ENCODE measurements at regions not wholly inside any gene's neighbourhood (a gene's known extent, or its start where the extent isn't known, plus 50 kb on each side); places are given as distances from the start of the nearest gene placed in this dataset.
A peak's percentile ranks its signal among the peaks of the same experiment; 100 is the strongest.

- DNase-seq (ENCODE audit: low spot score), result no peak
These were observed 50.5 kb downstream of the PALM2AKAP2 start for GRCh38 chr9:109830545-109830944.

GRCh38 chr9:109831998-109832658, 52.1 kb downstream of the PALM2AKAP2 start:
- DNase-seq (ENCODE audit: low spot score), result no peak

- DNase-seq (ENCODE audit: low spot score), result no peak
These were observed 54.9 kb downstream of the PALM2AKAP2 start for GRCh38 chr9:109834855-109835254.

- DNase-seq (ENCODE audit: low spot score), result peak; percentile 20
These were observed 63.6 kb downstream of the PALM2AKAP2 start for GRCh38 chr9:109843641-109844040.

- no peak for DNase-seq (ENCODE audit: low spot score)
These were observed 65.2 kb downstream of the PALM2AKAP2 start for GRCh38 chr9:109845226-109845625.

- DNase-seq (ENCODE audit: low spot score), result no peak
These were observed 66.8 kb downstream of the PALM2AKAP2 start for GRCh38 chr9:109846776-109847175.

- DNase-seq (ENCODE audit: low spot score), result no peak
These were observed 72.6 kb downstream of the PALM2AKAP2 start for GRCh38 chr9:109852556-109852955.

- no peak for DNase-seq (ENCODE audit: low spot score)
These were observed 75.5 kb downstream of the PALM2AKAP2 start for GRCh38 chr9:109855540-109855939.

- peak; percentile 50 for DNase-seq (ENCODE audit: low spot score)
These were observed 76.8 kb downstream of the PALM2AKAP2 start for GRCh38 chr9:109856785-109857184.

GRCh38 chr9:109857336-109857735, 77.3 kb downstream of the PALM2AKAP2 start:
- peak; percentile 22 for DNase-seq (ENCODE audit: low spot score)

- no peak for DNase-seq (ENCODE audit: low spot score)
These were observed 79.4 kb downstream of the PALM2AKAP2 start for GRCh38 chr9:109859447-109859846.

- DNase-seq (ENCODE audit: low spot score), result no peak
These were observed 80.5 kb downstream of the PALM2AKAP2 start for GRCh38 chr9:109860521-109860920.

- peak; percentile 79 for DNase-seq (ENCODE audit: low spot score)
These were observed 81.5 kb downstream of the PALM2AKAP2 start for GRCh38 chr9:109861499-109861898.

GRCh38 chr9:109861918-109862317, 81.9 kb downstream of the PALM2AKAP2 start:
- DNase-seq (ENCODE audit: low spot score), result no peak

- DNase-seq (ENCODE audit: low spot score), result no peak
These were observed 82.5 kb downstream of the PALM2AKAP2 start for GRCh38 chr9:109862452-109862851.

GRCh38 chr9:109863961-109864360, 84.0 kb downstream of the PALM2AKAP2 start:
- no peak for DNase-seq (ENCODE audit: low spot score)

- no peak for DNase-seq (ENCODE audit: low spot score)
These were observed 85.5 kb downstream of the PALM2AKAP2 start for GRCh38 chr9:109865521-109865920.

- peak; percentile 31 for DNase-seq (ENCODE audit: low spot score)
These were observed 88.2 kb downstream of the PALM2AKAP2 start for GRCh38 chr9:109868207-109868606.

- no peak for DNase-seq (ENCODE audit: low spot score)
These were observed 88.7 kb downstream of the PALM2AKAP2 start for GRCh38 chr9:109868722-109869121.

GRCh38 chr9:109870365-109870764, 90.4 kb downstream of the PALM2AKAP2 start:
- no peak for DNase-seq (ENCODE audit: low spot score)

GRCh38 chr9:109872901-109873300, 92.9 kb downstream of the PALM2AKAP2 start:
- no peak for DNase-seq (ENCODE audit: low spot score)

- no peak for DNase-seq (ENCODE audit: low spot score)
These were observed 95.6 kb downstream of the PALM2AKAP2 start for GRCh38 chr9:109875495-109876129.

GRCh38 chr9:109880276-109881169, 100.5 kb downstream of the PALM2AKAP2 start:
- DNase-seq (ENCODE audit: low spot score), result peak; percentile 63

Data from AG08395 (cell line).